ENCODE measurements at regions not wholly inside any gene's neighbourhood (a gene's known extent, or its start where the extent isn't known, plus 50 kb on each side); places are given as distances from the start of the nearest gene placed in this dataset.

- TF ChIP-seq POLR2AphosphoS5 (IDR thresholded peaks at IDR 0.05; ENCODE audit: low read depth), result no peak
- TF ChIP-seq SPI1 (IDR thresholded peaks at IDR 0.05; ENCODE audit: borderline replicate concordance, low read depth), result no peak
- no peak for TF ChIP-seq GABPA (IDR thresholded peaks at IDR 0.05; ENCODE audit: low read depth)
- TF ChIP-seq CTCF (IDR thresholded peaks at IDR 0.05; ENCODE audit: insufficient read depth, low read length), result no peak
- TF ChIP-seq REST (IDR thresholded peaks at IDR 0.05; ENCODE audit: insufficient replicate concordance, low read depth), result no peak
- no peak for DNase-seq (ENCODE audit: low read depth in 1 of 2, low spot score in 1 of 2)
- H3K4me3 ChIP-seq (replicated peaks; ENCODE audit: insufficient read depth, low read length), result no peak overlapping the region
- H3K27ac ChIP-seq (replicated peaks), result no peak overlapping the region
- H3K27me3 ChIP-seq (ENCODE audit: insufficient read depth, poor library complexity, severe bottlenecking), result no peaks in the 10 kb centered on the region
Observed at GRCh38 chr1:38239258-38239835, 192.8 kb upstream of the POU3F1 start.

- Histone ChIP-seq H3K27me3 (ENCODE audit: insufficient read depth, poor library complexity, severe bottlenecking) (peaks cover 2% of the 10 kb centered on the region), H3K27ac (replicated peaks) (no peak overlapping the region), H3K4me3 (replicated peaks; ENCODE audit: insufficient read depth, low read length) (no peak overlapping the region)
- no peak for DNase-seq (ENCODE audit: low read depth in 1 of 2, low spot score in 1 of 2)
- TF ChIP-seq POLR2AphosphoS5 (IDR thresholded peaks at IDR 0.05; ENCODE audit: low read depth) (no peak), CTCF (IDR thresholded peaks at IDR 0.05; ENCODE audit: insufficient read depth, low read length) (no peak), REST (IDR thresholded peaks at IDR 0.05; ENCODE audit: insufficient replicate concordance, low read depth) (no peak), SPI1 (IDR thresholded peaks at IDR 0.05; ENCODE audit: borderline replicate concordance, low read depth) (no peak), GABPA (IDR thresholded peaks at IDR 0.05; ENCODE audit: low read depth) (no peak)
Observed at GRCh38 chr1:38238294-38238693, 191.7 kb upstream of the POU3F1 start.

GRCh38 chr1:38235705-38236104, 189.1 kb upstream of the POU3F1 start:
- no peak for DNase-seq (ENCODE audit: low read depth in 1 of 2, low spot score in 1 of 2)
- no peak for TF ChIP-seq CTCF (IDR thresholded peaks at IDR 0.05; ENCODE audit: insufficient read depth, low read length)
- H3K27me3 ChIP-seq (ENCODE audit: insufficient read depth, poor library complexity, severe bottlenecking), result peaks cover 2% of the 10 kb centered on the region

GRCh38 chr1:38231941-38232340, 185.3 kb upstream of the POU3F1 start:
- Histone ChIP-seq H3K4me3 (replicated peaks; ENCODE audit: insufficient read depth, low read length) (no peak overlapping the region), H3K27ac (replicated peaks) (no peak overlapping the region), H3K27me3 (ENCODE audit: insufficient read depth, poor library complexity, severe bottlenecking) (peaks cover 2% of the 10 kb centered on the region)
- no peak for DNase-seq (ENCODE audit: low read depth in 1 of 2, low spot score in 1 of 2)
- TF ChIP-seq REST (IDR thresholded peaks at IDR 0.05; ENCODE audit: insufficient replicate concordance, low read depth), result no peak
- no peak for TF ChIP-seq CTCF (IDR thresholded peaks at IDR 0.05; ENCODE audit: insufficient read depth, low read length)
- no peak for TF ChIP-seq POLR2AphosphoS5 (IDR thresholded peaks at IDR 0.05; ENCODE audit: low read depth)

More at GRCh38 chr1:38235705-38236104, 189.1 kb upstream of the POU3F1 start:
- H3K27ac ChIP-seq (replicated peaks), result no peak overlapping the region
- no peak overlapping the region for H3K4me3 ChIP-seq (replicated peaks; ENCODE audit: insufficient read depth, low read length)

All from HL-60 (cell line).